ENCODE measurements at regions not wholly inside any gene's neighbourhood (a gene's known extent, or its start where the extent isn't known, plus 50 kb on each side); places are given as distances from the start of the nearest gene placed in this dataset.

- Histone ChIP-seq H3K27ac (ENCODE audit: insufficient read depth, low read depth, low read length) (no peak overlapping the region), H3K9ac (replicated peaks; ENCODE audit: extremely low read depth, insufficient read depth, low read length) (no peak overlapping the region), H3K9me3 (replicated peaks; ENCODE audit: control insufficient read depth, insufficient read depth, low read length) (no peaks in the 10 kb centered on the region), H3K79me2 (ENCODE audit: control insufficient read depth, insufficient read depth, low read length) (no peaks in the 10 kb centered on the region), H3K4me2 (ENCODE audit: insufficient read depth, low read length) (no peak overlapping the region), H2AFZ (ENCODE audit: low read depth, low read length) (no peak overlapping the region), H4K20me1 (replicated peaks; ENCODE audit: control insufficient read depth, extremely low read depth, insufficient read depth, low read length) (no peaks in the 10 kb centered on the region), H3K4me1 (ENCODE audit: control insufficient read depth, extremely low read depth, insufficient read depth, low read length) (no peaks in the 10 kb centered on the region), H3K9me1 (replicated peaks; ENCODE audit: control insufficient read depth, extremely low read depth, insufficient read depth, low read length) (no peaks in the 10 kb centered on the region), H3K36me3 (ENCODE audit: control insufficient read depth in 2 of 2, extremely low read depth in 1 of 2, insufficient read depth in 2 of 2, low read length in 2 of 2) (no peaks in the 10 kb centered on the region), H3K27me3 (ENCODE audit: control insufficient read depth in 2 of 2, insufficient read depth in 2 of 2, low read length in 2 of 2) (peaks cover 0 to 13% of the 10 kb centered on the region in 2 experiments), H3K4me3 (replicated peaks in 1 of 3; ENCODE audit: insufficient read depth in 1 of 3, low read depth in 1 of 3, low read length in 3 of 3) (no peak overlapping the region)
- POLR2A ChIA-PET: no interaction called here
- no TSS peak for BruUV-seq (replicated peaks)
- DNase-seq (ENCODE audit: low read depth, low spot score) (no peak), FAIRE-seq (no peak)
- dilution Hi-C loops (cut with MboI; ENCODE audit: extremely low pct_ligation_motif_present, low sequenced_read_pairs) (no loop called here), intact Hi-C loops (cut with micrococcal nuclease) (no loop called here)
- no peak for TF ChIP-seq MYC (IDR thresholded peaks at IDR 0.05; ENCODE audit: low read depth, low read length)
- no peak for TF ChIP-seq POLR2A (IDR thresholded peaks at IDR 0.05; ENCODE audit: low read depth, low read length)
- no peak for TF ChIP-seq FOS (IDR thresholded peaks at IDR 0.05; ENCODE audit: borderline replicate concordance, insufficient read depth, low read length)
- TF ChIP-seq JUN (IDR thresholded peaks at IDR 0.05; ENCODE audit: borderline replicate concordance, insufficient read depth, insufficient read length, low read depth): no peak
- TF ChIP-seq POLR2AphosphoS5 (IDR thresholded peaks at IDR 0.05; ENCODE audit: insufficient read depth, low read depth, low read length): no peak
- TF ChIP-seq MAX (IDR thresholded peaks at IDR 0.05; ENCODE audit: insufficient read depth, insufficient read length): no peak
- TF ChIP-seq GATA2 (IDR thresholded peaks at IDR 0.05; ENCODE audit: insufficient read depth, insufficient read length, low read depth, low read length): no peak
- TF ChIP-seq EZH2 (IDR thresholded peaks at IDR 0.05; ENCODE audit: borderline replicate concordance, low read depth, low read length, severe bottlenecking): no peak
- no peak for TF ChIP-seq CTCF (IDR thresholded peaks at IDR 0.05; ENCODE audit: extremely low read depth in 1 of 2, insufficient read depth in 1 of 2, low read depth in 1 of 2, low read length in 2 of 2)
- CTCF ChIA-PET: no interaction called here
These were observed 82.9 kb downstream of the AIPL1 start for GRCh38 chr17:6352016-6352415.
